ENCODE measurements at regions not wholly inside any gene's neighbourhood (a gene's known extent, or its start where the extent isn't known, plus 50 kb on each side); places are given as distances from the start of the nearest gene placed in this dataset.

DNA sequence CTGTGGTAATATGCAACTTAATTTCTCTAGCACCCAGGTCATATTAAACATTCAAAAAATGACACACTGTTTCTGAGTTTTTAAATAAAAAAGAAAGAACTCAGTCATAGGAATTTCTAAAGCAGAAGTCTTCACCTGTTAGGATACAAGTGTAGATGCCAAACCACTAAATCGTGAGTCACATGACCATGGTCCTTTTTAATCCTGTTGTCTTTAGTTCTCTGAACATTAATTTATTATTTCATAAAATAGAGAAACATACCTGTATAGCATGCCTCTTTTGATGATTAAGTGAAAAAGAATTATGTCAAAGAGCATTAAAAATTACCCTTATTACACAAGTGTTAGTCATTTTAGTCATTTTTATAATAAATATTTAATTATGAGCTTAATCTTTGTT is 398.8 kb downstream of the CCDC85A start:
- Histone ChIP-seq H3K79me2 (ENCODE audit: control insufficient read depth in 1 of 2, insufficient read depth in 2 of 2, low read length in 2 of 2) (no peaks in the 10 kb centered on the region), H2AFZ (ENCODE audit: low read length) (no peak overlapping the region), H3K23me2 (ENCODE audit: low read depth, low read length) (no peaks in the 10 kb centered on the region), H3K4me2 (ENCODE audit: insufficient read depth in 1 of 2, low read depth in 2 of 2, low read length in 2 of 2) (no peak overlapping the region), H3K27me3 (replicated peaks in 1 of 4; ENCODE audit: control insufficient read depth in 3 of 4, extremely low read depth in 1 of 4, insufficient read depth in 3 of 4, low read length in 3 of 4) (no peaks in the 10 kb centered on the region), H4K91ac (replicated peaks; ENCODE audit: insufficient read length, low read length) (no peak overlapping the region), H2AK5ac (ENCODE audit: low read depth, low read length) (no peak overlapping the region), H3K27ac (ENCODE audit: low read depth, low read length) (no peak overlapping the region), H3K9me3 (ENCODE audit: insufficient read depth in 2 of 2, low read depth in 1 of 2, low read length in 1 of 2) (no peaks in the 10 kb centered on the region), H4K8ac (ENCODE audit: extremely low read depth, insufficient read depth, low read length) (no peak overlapping the region), H2BK20ac (ENCODE audit: low read length) (no peak overlapping the region), H3K36me3 (ENCODE audit: control insufficient read depth in 2 of 4, insufficient read depth in 4 of 4, low read length in 3 of 4) (no peaks in the 10 kb centered on the region), H2BK15ac (ENCODE audit: low read length) (no peak overlapping the region), H2BK12ac (ENCODE audit: low read depth, low read length) (no peak overlapping the region), H3K4ac (replicated peaks; ENCODE audit: insufficient read length, low read depth, low read length) (no peak overlapping the region), H3K4me3 (ENCODE audit: extremely low read depth in 1 of 4, insufficient read depth in 2 of 4, low read depth in 3 of 4, low read length in 4 of 4) (no peak overlapping the region), H3K14ac (ENCODE audit: insufficient read length) (no peak overlapping the region), H3K4me1 (replicated peaks in 1 of 4; ENCODE audit: control insufficient read depth in 3 of 4, insufficient read depth in 4 of 4, low read length in 3 of 4) (no peaks in the 10 kb centered on the region), H4K5ac (ENCODE audit: insufficient read length, low read depth, low read length) (no peak overlapping the region), H2BK120ac (replicated peaks; ENCODE audit: low read depth, low read length) (no peak overlapping the region), H3K79me1 (ENCODE audit: low read depth, low read length) (no peaks in the 10 kb centered on the region), H2BK5ac (ENCODE audit: low read depth, low read length) (no peak overlapping the region), H3K18ac (ENCODE audit: extremely low read depth, low read length) (no peak overlapping the region), H4K20me1 (replicated peaks in 1 of 2; ENCODE audit: control insufficient read depth in 1 of 2, insufficient read depth in 2 of 2, low read length in 2 of 2) (no peaks in the 10 kb centered on the region), H3K9ac (replicated peaks in 1 of 4; ENCODE audit: extremely low read depth in 1 of 4, low read depth in 3 of 4, low read length in 3 of 4) (no peak overlapping the region), H3K23ac (ENCODE audit: insufficient read length) (no peak overlapping the region), H3K56ac (replicated peaks; ENCODE audit: insufficient read length, low read depth, low read length) (no peak overlapping the region)
- no peak for DNase-seq (ENCODE audit: low read depth in 1 of 2, low spot score in 2 of 2)
- ChIA-PET POLR2A (ENCODE audit: partially characterized antibody) (no interaction called here), CTCF (ENCODE audit: partially characterized antibody) (no interaction called here)
- no peak for FAIRE-seq
- TF ChIP-seq SAP30 (IDR thresholded peaks at IDR 0.05; ENCODE audit: insufficient read depth, insufficient replicate concordance, low read length) (no peak), CEBPB (IDR thresholded peaks at IDR 0.05; ENCODE audit: low read depth, low read length) (no peak), BCL11A (IDR thresholded peaks at IDR 0.05; ENCODE audit: low read depth in 2 of 2, low read length in 2 of 2) (no peak)
- 96% methylated on average over 1 of the region's 1 CpG; no CpG with 5 or more reads in 1 of the 2 experiments for WGBS, 2 experiments (ENCODE audit: extremely low coverage in 1 of 2, insufficient coverage in 1 of 2, insufficient read length in 1 of 2, insufficient replicate concordance in 2 of 2, low coverage in 1 of 2, low lambda C conversion rate in 2 of 2, missing lambda C conversion rate in 1 of 2)

Measured in H1 (cell line).